ENCODE measurements at regions not wholly inside any gene's neighbourhood (a gene's known extent, or its start where the extent isn't known, plus 50 kb on each side); places are given as distances from the start of the nearest gene placed in this dataset.
"Not testable (repeated sequence)": the region's sequence is repeated elsewhere in the genome, so short reads cannot be mapped to it uniquely, and the experiment has no call there.

DNA sequence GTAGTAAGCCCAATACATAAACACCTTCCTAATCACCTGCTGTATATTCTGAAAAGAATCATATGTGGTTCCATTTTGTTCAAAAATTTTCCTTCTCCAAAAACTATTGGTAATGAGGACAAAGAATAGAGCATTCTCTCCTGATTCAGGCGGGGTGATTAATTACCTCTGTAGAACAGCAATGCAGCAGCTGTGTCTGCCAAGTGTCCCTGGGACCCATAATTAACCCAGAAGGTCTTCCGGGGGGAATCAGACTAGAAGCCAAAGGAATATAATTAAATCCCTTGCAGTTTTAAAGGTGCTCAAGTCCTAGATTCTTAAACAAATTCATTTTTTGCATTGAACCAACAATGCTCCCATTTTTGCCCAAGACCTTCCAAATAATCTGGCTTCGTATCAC, 60.3 kb upstream of the ABLIM1 start:
- Histone ChIP-seq H3K27me3 (ENCODE audit: insufficient read depth, poor library complexity, severe bottlenecking) (peaks cover 3% of the 10 kb centered on the region), H3K4me3 (replicated peaks; ENCODE audit: insufficient read depth, low read length) (no peak overlapping the region), H3K27ac (replicated peaks) (no peak overlapping the region)
- no peak for DNase-seq (ENCODE audit: low read depth in 1 of 2, low spot score in 1 of 2)
- TF ChIP-seq, protein P1, sequence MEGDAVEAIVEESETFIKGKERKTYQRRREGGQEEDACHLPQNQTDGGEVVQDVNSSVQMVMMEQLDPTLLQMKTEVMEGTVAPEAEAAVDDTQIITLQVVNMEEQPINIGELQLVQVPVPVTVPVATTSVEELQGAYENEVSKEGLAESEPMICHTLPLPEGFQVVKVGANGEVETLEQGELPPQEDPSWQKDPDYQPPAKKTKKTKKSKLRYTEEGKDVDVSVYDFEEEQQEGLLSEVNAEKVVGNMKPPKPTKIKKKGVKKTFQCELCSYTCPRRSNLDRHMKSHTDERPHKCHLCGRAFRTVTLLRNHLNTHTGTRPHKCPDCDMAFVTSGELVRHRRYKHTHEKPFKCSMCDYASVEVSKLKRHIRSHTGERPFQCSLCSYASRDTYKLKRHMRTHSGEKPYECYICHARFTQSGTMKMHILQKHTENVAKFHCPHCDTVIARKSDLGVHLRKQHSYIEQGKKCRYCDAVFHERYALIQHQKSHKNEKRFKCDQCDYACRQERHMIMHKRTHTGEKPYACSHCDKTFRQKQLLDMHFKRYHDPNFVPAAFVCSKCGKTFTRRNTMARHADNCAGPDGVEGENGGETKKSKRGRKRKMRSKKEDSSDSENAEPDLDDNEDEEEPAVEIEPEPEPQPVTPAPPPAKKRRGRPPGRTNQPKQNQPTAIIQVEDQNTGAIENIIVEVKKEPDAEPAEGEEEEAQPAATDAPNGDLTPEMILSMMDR (IDR thresholded peaks at IDR 0.05; ENCODE audit: insufficient read depth, low read length): no peak
- TF ChIP-seq GABPA (IDR thresholded peaks at IDR 0.05; ENCODE audit: low read depth) (no peak), POLR2AphosphoS5 (IDR thresholded peaks at IDR 0.05; ENCODE audit: low read depth) (no peak), SPI1 (IDR thresholded peaks at IDR 0.05; ENCODE audit: borderline replicate concordance, low read depth) (no peak)
- TF ChIP-seq, protein P2, sequence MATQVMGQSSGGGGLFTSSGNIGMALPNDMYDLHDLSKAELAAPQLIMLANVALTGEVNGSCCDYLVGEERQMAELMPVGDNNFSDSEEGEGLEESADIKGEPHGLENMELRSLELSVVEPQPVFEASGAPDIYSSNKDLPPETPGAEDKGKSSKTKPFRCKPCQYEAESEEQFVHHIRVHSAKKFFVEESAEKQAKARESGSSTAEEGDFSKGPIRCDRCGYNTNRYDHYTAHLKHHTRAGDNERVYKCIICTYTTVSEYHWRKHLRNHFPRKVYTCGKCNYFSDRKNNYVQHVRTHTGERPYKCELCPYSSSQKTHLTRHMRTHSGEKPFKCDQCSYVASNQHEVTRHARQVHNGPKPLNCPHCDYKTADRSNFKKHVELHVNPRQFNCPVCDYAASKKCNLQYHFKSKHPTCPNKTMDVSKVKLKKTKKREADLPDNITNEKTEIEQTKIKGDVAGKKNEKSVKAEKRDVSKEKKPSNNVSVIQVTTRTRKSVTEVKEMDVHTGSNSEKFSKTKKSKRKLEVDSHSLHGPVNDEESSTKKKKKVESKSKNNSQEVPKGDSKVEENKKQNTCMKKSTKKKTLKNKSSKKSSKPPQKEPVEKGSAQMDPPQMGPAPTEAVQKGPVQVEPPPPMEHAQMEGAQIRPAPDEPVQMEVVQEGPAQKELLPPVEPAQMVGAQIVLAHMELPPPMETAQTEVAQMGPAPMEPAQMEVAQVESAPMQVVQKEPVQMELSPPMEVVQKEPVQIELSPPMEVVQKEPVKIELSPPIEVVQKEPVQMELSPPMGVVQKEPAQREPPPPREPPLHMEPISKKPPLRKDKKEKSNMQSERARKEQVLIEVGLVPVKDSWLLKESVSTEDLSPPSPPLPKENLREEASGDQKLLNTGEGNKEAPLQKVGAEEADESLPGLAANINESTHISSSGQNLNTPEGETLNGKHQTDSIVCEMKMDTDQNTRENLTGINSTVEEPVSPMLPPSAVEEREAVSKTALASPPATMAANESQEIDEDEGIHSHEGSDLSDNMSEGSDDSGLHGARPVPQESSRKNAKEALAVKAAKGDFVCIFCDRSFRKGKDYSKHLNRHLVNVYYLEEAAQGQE (IDR thresholded peaks at IDR 0.05; ENCODE audit: insufficient replicate concordance, low read depth): no peak

DNA sequence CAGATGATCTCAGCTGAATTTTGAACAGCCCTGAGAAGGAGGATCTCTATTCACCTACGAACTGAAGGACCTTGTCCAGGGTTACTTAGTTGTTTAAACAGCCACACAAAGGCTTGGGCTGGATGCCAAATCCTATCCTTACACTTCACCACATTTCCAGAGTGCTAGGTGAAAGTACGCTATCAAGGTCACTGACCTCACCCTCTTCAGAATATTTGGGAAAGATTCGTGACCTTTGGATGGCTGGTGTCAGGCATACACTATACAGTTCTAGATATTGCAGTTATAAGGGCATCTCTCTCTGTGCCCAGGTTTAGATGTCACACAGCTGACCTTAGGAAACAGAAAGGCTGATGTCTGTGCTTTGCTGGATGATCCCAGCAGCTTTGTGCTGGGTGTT, 61.2 kb upstream of the ABLIM1 start:
- no peak overlapping the region for H3K27ac ChIP-seq (replicated peaks)
- DNase-seq (ENCODE audit: low read depth in 1 of 2, low spot score in 1 of 2): no peak

DNA sequence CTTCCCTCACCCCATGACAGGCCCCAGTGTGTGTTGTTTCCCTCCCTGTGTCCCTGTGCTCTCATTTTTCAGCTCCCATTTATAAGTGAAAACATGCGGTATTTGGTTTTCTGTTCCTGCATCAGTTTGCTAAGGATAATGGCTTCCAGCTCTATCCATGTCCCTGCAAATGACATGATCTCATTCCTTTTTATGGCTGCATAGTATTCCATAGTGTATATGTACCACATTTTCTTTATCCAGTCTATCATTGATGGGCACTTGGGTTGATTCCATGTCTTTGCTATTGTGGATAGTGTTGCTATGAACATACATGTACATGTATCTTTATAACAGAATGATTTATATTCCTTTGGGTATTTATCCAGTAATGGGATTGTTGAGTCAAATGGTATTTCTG, 61.9 kb upstream of the ABLIM1 start:
- not testable (repeated sequence) for H3K27me3 ChIP-seq (ENCODE audit: insufficient read depth, poor library complexity, severe bottlenecking); H3K4me3 ChIP-seq (replicated peaks; ENCODE audit: insufficient read depth, low read length); H3K27ac ChIP-seq (replicated peaks); DNase-seq (ENCODE audit: low read depth in 1 of 2, low spot score in 1 of 2)

More for the DNA sequence above, 61.2 kb upstream of the ABLIM1 start:
- no peak overlapping the region for H3K4me3 ChIP-seq (replicated peaks; ENCODE audit: insufficient read depth, low read length)
- no peak for TF ChIP-seq POLR2AphosphoS5 (IDR thresholded peaks at IDR 0.05; ENCODE audit: low read depth)
- TF ChIP-seq, protein P2 (IDR thresholded peaks at IDR 0.05; ENCODE audit: insufficient replicate concordance, low read depth): no peak
- TF ChIP-seq, protein P1 (IDR thresholded peaks at IDR 0.05; ENCODE audit: insufficient read depth, low read length): no peak
- no peak for TF ChIP-seq GABPA (IDR thresholded peaks at IDR 0.05; ENCODE audit: low read depth)
- TF ChIP-seq SPI1 (IDR thresholded peaks at IDR 0.05; ENCODE audit: borderline replicate concordance, low read depth): no peak
- H3K27me3 ChIP-seq (ENCODE audit: insufficient read depth, poor library complexity, severe bottlenecking): peaks cover 3% of the 10 kb centered on the region

DNA sequence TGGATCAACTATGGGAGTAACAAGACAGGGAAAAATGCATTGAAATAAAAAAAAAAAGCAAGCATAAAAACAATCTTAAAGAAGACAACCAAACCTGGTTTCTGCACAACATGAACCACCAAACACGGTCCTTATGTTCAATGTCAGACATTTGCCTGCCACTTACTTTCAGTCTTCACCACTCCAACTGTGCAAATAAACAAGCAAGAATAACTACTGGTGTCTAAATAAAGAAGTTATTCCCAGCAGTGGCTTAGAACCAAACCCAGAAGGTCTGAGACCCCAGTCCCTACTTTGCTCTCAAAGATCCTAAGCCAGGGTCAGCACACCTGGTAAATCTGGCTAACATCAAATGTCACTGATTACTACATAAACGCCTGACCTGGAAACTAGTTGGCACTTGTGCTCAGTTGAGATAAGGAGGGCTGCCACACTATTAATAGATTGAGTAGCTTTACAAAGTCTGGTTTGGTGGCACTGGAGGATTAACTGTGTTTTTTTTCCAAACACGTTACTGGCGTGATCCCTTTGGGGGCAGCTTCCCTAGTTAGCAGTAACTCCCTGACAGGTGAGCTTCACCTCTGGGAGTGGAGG, 62.7 kb upstream of the ABLIM1 start:
- Histone ChIP-seq H3K27me3 (ENCODE audit: insufficient read depth, poor library complexity, severe bottlenecking) (peaks cover 3% of the 10 kb centered on the region), H3K27ac (replicated peaks) (no peak overlapping the region), H3K4me3 (replicated peaks; ENCODE audit: insufficient read depth, low read length) (no peak overlapping the region)
- TF ChIP-seq, protein P2 (IDR thresholded peaks at IDR 0.05; ENCODE audit: insufficient replicate concordance, low read depth): no peak
- TF ChIP-seq GABPA (IDR thresholded peaks at IDR 0.05; ENCODE audit: low read depth): no peak
- TF ChIP-seq, protein P1 (IDR thresholded peaks at IDR 0.05; ENCODE audit: insufficient read depth, low read length): no peak
- no peak for TF ChIP-seq POLR2AphosphoS5 (IDR thresholded peaks at IDR 0.05; ENCODE audit: low read depth)
- TF ChIP-seq SPI1 (IDR thresholded peaks at IDR 0.05; ENCODE audit: borderline replicate concordance, low read depth): no peak
- DNase-seq (ENCODE audit: low read depth in 1 of 2, low spot score in 1 of 2): no peak

DNA sequence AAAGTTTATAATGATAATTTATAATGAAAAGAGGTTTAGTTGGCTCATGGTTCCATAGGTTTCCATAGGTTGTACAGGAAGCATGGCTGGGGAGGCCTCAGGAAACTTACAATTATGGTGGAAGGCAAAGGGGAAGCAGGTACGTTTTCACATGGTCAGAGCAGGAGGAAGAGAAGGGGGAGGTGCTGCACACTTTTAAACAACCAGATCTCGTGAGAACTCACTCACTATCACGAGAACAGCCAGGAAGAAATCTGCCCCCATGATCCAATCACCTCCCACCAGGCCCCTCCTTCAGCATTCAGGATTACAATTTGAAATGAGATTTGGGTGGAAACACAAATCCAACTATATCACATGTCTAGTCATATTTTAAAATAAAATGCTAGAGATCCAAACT, 64.1 kb upstream of the ABLIM1 start:
- DNase-seq (ENCODE audit: low read depth in 1 of 2, low spot score in 1 of 2); H3K27me3 ChIP-seq (ENCODE audit: insufficient read depth, poor library complexity, severe bottlenecking); H3K27ac ChIP-seq (replicated peaks); H3K4me3 ChIP-seq (replicated peaks; ENCODE audit: insufficient read depth, low read length): not testable (repeated sequence)
